ENCODE measurements at regions not wholly inside any gene's neighbourhood (a gene's known extent, or its start where the extent isn't known, plus 50 kb on each side); places are given as distances from the start of the nearest gene placed in this dataset.
"Not testable (repeated sequence)": the region's sequence is repeated elsewhere in the genome, so short reads cannot be mapped to it uniquely, and the experiment has no call there.

GRCh38 chr6:4488389-4488788 lies 287.8 kb upstream of the CDYL start:
- DNase-seq (ENCODE audit: low spot score) (no peak), ATAC-seq (no peak)
- intact Hi-C loops (cut with DNase I) = no loop called here

DNA sequence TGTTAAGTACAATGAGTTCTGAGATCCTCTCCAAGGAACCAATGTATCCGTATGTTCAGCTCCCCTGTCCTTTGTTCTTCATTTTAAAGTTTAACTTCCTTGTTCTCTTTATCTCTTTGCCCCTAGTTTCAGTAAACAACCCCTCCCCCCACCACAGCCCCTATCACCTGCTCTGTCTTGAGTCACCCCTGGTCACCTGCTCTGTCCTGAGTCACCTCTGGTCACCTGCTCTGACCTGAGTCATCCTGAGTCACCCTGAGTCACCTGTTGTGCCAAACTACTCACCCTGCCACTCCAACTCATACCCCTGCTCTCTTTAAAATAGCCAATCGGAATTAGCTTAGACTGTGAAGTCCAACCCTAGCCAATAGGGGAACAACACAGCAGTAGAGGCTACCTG lies 288.7 kb upstream of the CDYL start:
- DNase-seq (ENCODE audit: low spot score) = no peak
- no peak for ATAC-seq
- intact Hi-C loops (cut with DNase I) = no loop called here

DNA sequence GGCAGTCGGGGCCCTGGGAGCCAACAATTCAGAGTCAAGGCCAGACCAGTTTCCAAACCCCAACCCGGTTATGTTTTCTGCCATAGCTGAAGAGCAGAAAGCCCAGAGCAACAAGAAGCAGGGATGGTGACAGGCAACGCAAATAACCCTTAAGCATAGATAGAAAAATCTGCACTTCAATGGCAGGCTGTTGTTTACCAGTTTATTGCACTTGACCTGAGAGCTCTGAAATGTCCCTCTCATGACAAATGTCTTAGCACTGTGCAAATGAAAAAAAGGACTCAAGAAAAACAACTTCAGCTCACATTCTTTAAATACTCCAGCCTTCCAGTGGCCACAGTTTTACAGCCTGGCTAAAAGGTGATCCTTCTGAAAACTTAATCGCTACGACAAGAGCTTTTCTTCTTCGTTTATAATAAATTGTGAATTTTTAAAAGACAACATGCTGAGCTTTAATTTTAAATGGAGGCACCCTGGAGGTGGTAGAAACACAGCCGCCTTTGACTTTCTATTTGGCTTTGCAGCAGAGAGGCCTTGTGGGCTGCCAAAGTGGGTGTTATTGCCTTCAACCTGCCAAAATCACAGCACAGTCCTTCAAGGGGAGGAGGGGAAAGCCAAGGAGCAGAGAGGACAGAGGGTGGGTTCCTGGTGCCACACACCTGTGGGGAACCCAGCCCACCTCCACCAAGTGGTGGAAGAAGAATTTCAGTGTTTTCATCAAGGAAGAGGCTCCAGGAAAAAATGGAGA lies 289.5 kb upstream of the CDYL start:
- DNase-seq (ENCODE audit: low spot score) = no peak
- intact Hi-C loops (cut with DNase I) = no loop called here
- ATAC-seq = no peak

DNA sequence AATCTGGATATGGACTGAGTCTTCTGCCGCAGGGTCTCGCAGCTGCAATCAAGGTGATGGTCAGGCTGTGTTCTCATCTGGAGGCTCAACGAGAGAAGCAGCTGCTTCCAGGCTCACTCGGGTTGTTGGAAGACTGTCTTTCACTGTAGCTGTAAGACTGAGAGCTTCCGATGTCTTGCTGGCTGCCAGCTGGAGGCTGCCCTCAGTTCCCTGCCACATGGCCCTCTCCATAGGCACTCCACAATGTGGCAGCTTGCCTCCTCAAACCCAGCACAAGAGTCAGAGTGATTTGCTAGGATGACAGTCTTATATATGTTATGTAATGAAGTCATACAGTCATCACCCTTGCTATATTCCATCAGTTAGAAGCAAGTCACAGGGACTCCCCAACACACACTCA lies 290.5 kb upstream of the CDYL start:
- intact Hi-C loops (cut with DNase I) = no loop called here
- DNase-seq (ENCODE audit: low spot score) (no peak), ATAC-seq (no peak)

DNA sequence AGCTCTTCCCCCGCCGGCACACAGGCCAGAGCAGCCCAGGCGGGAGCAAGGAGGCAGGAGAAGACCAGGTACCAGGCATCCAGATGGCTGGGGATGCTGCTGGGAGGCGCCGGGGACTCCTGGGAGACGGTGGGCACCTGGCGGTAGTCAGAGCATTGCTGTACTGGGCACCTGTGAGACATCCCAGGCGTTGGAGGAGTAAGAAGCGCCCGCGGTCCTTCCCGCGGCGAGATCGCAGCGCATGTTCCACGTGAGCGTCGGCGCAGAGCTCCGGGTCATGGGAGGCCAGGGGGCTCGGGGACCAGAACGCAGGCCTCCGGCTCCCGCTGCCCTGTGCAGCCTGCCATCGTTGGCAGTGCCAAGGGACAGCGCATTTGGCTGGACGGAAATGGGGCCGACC lies 293.7 kb upstream of the CDYL start:
- ATAC-seq = no peak
- intact Hi-C loops (cut with DNase I) = no loop called here

DNA sequence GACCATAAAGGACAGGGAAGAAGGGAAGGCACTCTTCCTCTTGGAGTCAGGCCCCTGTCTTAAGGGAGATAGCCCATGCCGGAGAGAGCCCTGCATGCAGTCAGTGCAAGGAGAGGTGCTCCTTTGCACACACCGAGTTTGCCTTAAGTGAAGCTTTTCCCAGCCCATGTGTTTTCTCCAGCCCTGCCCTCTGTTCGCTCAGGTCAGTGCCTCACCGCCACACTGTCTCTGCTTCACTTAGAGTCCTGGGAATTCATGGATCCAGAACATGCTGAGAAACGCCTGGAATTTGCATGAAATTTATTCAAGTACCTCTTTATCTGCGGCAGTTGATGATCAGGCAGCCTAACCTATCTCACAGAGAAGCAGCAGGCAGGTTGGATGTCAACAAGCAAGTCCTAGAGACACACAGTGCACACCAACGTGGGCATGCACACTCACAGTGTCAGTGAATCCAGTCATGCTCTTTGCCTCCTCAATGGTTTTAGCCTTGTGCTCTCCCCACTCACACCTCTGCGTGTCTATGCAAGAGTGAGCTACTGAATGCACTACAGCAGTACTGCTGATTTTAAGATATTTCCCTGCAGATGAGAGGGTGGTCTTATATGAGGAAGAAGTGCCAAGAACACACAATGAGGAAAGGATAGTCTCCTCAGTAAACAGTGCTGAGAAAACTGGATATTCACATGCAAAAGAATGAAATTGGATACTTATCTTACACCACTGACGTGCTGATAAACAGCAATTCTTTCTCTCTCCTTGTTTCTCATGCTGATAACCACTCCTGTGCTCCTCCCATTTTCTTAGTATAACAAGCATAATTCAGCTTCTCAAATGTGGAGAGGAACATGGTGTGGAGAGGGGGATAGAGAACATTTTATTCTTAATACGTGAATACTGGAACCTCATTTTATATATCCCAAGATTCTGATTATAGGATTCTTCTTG lies 295.1 kb upstream of the CDYL start:
- ATAC-seq = no peak
- intact Hi-C loops (cut with DNase I) = no loop called here

More for the DNA sequence above, 293.7 kb upstream of the CDYL start:
- DNase-seq (ENCODE audit: low spot score) = no peak

GRCh38 chr6:4478098-4478497 lies 298.1 kb upstream of the CDYL start:
- intact Hi-C loops (cut with DNase I) = no loop called here
- ATAC-seq (no peak), DNase-seq (ENCODE audit: low spot score) (no peak)

More for the DNA sequence above, 295.1 kb upstream of the CDYL start:
- DNase-seq (ENCODE audit: low spot score) = no peak

- ATAC-seq = no peak
- intact Hi-C loops (cut with DNase I) = no loop called here
- DNase-seq (ENCODE audit: low spot score) = no peak
These were observed 301.4 kb upstream of the CDYL start for GRCh38 chr6:4474810-4475209.

- intact Hi-C loops (cut with DNase I) = no loop called here
- DNase-seq (ENCODE audit: low spot score) (no peak), ATAC-seq (no peak)
These were observed 303.1 kb upstream of the CDYL start for GRCh38 chr6:4472969-4473642.

DNA sequence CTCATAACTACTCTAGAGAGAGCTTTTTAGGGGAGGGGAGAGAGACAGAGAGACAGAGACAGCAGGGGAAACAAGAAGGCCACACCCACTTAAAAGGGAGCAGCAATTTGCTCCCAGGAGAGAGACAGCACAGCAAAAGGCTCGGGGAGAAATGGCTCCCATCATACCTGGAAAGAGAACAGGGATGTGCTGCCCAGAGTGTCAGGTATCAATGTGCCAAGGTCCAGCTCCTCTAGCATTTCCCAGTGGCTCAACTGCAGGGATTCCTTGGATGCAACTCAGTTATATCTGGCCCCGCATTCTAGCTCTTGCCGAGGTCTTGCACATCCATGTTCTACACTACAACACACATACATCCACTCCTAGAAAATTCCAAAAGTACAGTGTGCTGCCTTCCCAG lies 304.0 kb upstream of the CDYL start:
- DNase-seq (ENCODE audit: low spot score) = no peak
- no peak for ATAC-seq
- intact Hi-C loops (cut with DNase I) = no loop called here

DNA sequence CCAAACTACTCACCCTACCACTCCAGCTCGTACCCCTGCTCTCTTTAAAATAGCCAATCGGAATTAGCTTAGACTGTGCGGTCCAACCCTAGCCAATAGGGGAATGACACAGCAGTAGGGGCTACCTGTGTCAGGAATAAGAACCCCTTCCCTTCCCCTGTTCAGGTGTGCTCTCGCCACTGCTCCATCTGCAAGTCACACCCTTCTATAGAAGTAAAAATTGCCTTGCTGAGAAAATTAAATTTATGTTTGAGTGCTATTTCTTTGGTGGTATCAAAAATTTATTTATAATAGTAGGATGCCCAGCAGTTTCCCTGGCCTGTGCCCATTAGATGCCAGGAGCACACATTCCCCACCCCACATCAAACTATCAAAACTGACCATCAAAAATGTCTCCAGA lies 304.7 kb upstream of the CDYL start:
- ATAC-seq; intact Hi-C loops (cut with DNase I); DNase-seq (ENCODE audit: low spot score): not testable (repeated sequence)

- ATAC-seq = no peak
- intact Hi-C loops (cut with DNase I) = no loop called here
- DNase-seq (ENCODE audit: low spot score) = no peak
These were observed 305.4 kb upstream of the CDYL start for GRCh38 chr6:4470698-4471210.

DNA sequence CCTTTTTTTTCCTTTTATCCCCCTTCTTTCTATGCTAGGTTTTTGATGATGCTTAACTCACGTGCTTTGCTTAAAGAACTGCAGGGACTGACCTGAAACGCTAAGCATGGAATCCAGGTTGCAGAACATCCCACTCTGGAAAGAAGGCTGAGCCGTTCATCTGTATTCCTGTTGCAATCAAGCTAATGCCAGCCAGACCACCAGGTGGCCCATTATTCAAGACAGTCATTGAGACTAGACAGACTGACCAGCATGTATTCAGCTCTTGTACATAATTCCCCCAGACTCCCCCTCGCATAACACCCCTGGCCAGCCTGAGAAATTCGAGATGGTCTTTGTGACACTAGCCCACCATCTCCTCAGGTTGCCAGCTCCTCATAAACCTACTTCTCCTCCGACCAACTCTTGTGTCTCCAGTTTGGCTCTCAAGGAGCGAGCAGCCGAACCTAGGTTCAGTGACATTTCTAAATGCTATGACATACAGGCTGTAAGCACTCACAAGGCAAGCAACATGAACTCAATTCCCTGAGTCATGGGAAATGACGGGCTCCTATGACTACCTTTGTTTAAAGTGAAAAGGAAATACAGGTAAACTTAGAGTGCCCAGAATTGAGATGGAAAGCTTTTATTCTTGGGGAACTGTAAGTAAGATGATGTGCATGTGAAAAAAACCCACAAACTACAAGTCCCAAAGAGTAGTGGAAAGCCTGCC lies 309.3 kb upstream of the CDYL start:
- ATAC-seq (no peak), DNase-seq (ENCODE audit: low spot score) (no peak)
- intact Hi-C loops (cut with DNase I) = no loop called here

DNA sequence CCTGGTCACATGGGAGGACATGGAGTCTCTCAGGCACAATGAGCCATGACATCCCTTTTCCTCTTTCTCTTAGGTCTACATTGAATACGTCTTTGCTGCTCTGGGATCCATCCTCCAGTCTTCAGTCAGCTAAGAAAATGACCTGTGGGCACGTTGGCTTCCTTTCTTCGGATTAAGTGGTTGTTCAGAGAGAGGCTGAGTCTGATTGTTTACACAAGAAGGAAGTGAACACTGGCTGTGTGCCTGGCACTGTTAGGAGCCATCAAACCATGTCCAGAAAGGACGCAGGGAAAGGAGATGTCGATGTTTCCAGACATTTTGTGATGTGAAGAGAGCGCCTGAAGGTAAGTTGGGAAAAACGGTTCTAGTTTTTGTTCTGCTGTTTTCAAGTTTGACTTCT lies 309.9 kb upstream of the CDYL start:
- intact Hi-C loops (cut with DNase I) = no loop called here
- no peak for ATAC-seq
- no peak for DNase-seq (ENCODE audit: low spot score)

DNA sequence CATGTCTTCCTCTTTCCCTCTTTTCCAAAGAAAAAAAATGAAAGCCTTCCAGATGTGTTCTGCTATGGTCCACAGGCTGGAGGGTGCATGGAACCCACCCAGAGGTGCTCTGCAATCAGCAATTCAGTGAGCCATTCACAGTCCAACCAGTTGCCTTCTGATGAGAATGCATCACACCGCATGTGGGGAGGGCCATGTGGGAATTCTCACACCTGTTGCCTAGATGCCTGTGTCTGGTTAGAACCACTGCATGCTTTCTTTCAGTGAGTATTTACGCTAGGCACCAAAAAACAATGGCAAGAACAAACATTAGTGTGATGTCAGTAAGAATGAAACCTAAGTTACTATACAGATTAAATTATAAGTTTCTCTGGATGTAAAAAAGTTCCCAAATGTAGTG lies 311.6 kb upstream of the CDYL start:
- intact Hi-C loops (cut with DNase I) = no loop called here
- DNase-seq (ENCODE audit: low spot score) (no peak), ATAC-seq (no peak)

DNA sequence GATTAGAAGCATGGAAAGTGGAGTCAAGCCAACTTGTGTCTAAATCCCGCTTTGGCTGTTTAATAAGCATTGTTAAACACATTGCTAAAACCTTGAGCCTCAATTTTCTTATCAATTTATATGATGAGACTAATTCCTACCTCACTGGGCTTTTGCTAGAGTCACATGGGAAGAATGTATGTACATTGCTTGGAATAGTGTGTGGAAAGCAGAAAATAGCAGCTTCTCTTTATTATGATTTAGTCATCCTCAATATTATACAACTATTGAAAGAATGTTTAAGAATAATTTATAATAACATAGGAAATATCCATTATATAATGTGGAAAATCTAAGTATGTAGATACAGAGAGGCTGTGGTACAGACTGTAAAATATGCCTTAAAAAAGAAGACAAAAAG lies 313.0 kb upstream of the CDYL start:
- intact Hi-C loops (cut with DNase I) = no loop called here
- ATAC-seq (no peak), DNase-seq (ENCODE audit: low spot score) (no peak)

DNA sequence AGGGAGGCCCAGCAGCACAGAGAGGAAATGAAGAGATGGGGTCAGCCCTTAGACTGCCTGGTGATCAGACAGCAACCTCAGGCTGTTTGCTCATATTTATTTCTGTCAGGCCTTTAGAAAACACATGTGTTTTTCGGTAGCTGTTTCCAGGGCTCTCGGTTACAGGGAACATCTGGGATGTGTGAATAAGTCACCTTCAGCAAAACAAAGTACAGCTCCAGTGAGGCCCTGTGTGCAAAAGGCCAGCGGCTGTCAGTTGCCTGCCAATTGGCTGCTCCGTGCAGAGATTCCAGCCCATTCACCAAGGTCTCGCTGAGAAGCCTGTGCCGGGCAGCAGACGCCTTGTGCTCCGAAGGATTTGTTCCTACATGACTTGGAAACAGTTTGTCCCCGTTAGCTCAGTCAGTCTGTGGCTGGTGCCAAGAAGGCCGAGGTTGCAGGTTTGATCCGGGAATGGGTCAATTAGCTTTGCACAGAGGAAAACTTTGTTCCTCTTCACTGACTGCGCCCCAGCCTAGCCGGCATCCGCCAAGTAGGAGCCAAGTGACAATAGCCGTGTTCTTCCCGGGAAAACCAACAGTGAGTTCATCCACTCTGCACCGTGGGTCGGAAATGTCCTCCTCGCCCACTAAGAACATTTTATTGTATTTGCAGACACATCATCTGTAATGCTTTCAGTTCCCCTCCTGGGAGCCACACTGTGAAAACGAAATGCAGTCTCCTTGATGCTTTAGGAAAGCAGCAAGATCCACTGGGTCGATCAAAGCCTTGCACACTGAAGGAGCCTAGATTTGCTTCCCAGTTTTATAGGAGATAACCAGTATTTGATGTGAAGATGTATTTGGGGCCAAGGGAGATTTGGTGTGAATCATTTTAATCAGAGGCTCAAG lies 315.4 kb upstream of the CDYL start:
- intact Hi-C loops (cut with DNase I) = no loop called here
- peak; percentile 68 for DNase-seq (ENCODE audit: low spot score)
- peak; percentile 95 for ATAC-seq

DNA sequence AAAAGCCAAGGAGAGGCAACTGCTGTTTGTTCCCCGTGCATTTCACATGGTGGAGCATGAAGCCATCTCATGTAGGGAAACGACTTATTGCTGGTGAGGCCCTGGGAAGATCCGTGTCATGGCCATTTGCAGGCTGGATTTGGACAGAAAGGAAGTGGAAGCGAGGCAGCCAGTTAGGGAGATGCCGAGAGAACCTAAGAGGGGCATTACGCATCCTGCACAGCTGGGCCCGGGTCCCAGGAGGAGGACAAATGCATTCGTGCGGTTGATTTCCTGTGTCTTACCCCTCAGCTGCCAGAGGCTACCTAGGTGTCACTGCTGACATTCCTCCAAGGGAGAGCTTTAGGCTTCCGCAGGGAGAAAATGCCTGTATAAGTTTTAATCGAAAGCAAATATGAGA lies 316.2 kb upstream of the CDYL start:
- intact Hi-C loops (cut with DNase I) = no loop called here
- no peak for ATAC-seq
- DNase-seq (ENCODE audit: low spot score) = no peak

All from sciatic nerve (tissue), 2 donors.